IMR-90 (cell line): ENCODE measurements at regions not wholly inside any gene's neighbourhood (a gene's known extent, or its start where the extent isn't known, plus 50 kb on each side); places are given as distances from the start of the nearest gene placed in this dataset.

Experiments
- ATAC-seq: fragments of 200-7000 bp; cut with Tn5 transposase; 2 replicates; pipeline ENCODE4 v1.9.1; 2020; ENCODE audit warnings: low read depth, mild to moderate bottlenecking, moderate library complexity
- BruUV-seq: library from RNA; stranded (reverse); fragments of 400-500 nt; replicated peaks from 2 replicates; lab custom pipeline; 2021; lab: Mats Ljungman, UMichigan
- CTCF ChIA-PET: fragments of 300-600 bp; formaldehyde crosslinking; extraction: SDS; loops from one replicate; lab custom pipeline; 2021; ENCODE audit warnings: antibody characterized with exemption; lab: Yijun Ruan, JAX
- POLR2A ChIA-PET: fragments of 300-600 bp; sonication (Branson Sonifier 250); formaldehyde crosslinking; loops from one replicate; lab custom pipeline; 2022; ENCODE audit warnings: antibody characterized with exemption; ENCODE audit not compliant: unreplicated experiment; lab: Charles Lee
- DNase-seq: peaks from one replicate; pipeline ENCODE4 v3.0.0; 2013
- H2AFZ ChIP-seq: replicated peaks from 2 replicates; pipeline ENCODE3; 2013; ENCODE audit warnings: low read length, mild to moderate bottlenecking; ENCODE audit not compliant: poor library complexity
- H2AK5ac ChIP-seq: 2 replicates; pipeline ENCODE4 v1.6.1; 2013; ENCODE audit warnings: low read depth, low read length, inconsistent platforms
- H2AK9ac ChIP-seq: replicated peaks from 2 replicates; pipeline ENCODE3; 2013; ENCODE audit warnings: mild to moderate bottlenecking, low read depth, low read length, moderate library complexity; ENCODE audit not compliant: poor library complexity
- H2BK120ac ChIP-seq: 2 replicates; pipeline ENCODE4 v1.6.1; 2013; ENCODE audit warnings: low read depth, low read length, inconsistent platforms
- H2BK15ac ChIP-seq: 3 replicates; pipeline ENCODE4 v1.6.1; 2013; ENCODE audit warnings: low read depth, low read length, inconsistent platforms
- H2BK20ac ChIP-seq: 2 replicates; pipeline ENCODE4 v1.6.1; 2013; ENCODE audit warnings: low read depth, mild to moderate bottlenecking, inconsistent platforms, low read length, moderate library complexity
- H2BK5ac ChIP-seq: 2 replicates; pipeline ENCODE4 v1.6.1; 2013; ENCODE audit warnings: mild to moderate bottlenecking, low read depth, low read length, inconsistent platforms; ENCODE audit not compliant: poor library complexity, severe bottlenecking
- H3K14ac ChIP-seq: replicated peaks from 2 replicates; pipeline ENCODE4 v1.6.1; 2013; ENCODE audit warnings: low read depth, low read length, inconsistent platforms
- H3K18ac ChIP-seq: 2 replicates; pipeline ENCODE4 v1.6.1; 2013; ENCODE audit warnings: low read depth, low read length, control low read depth
- H3K23ac ChIP-seq: 2 replicates; pipeline ENCODE4 v1.6.1; 2013; ENCODE audit warnings: low read depth, low read length, inconsistent platforms
- H3K27ac ChIP-seq: 2 replicates; pipeline ENCODE4 v1.5.1; 2013; ENCODE audit warnings: mild to moderate bottlenecking, control low read depth, low read length; ENCODE audit not compliant: insufficient read depth
- H3K27me3 ChIP-seq: 2 replicates; pipeline ENCODE4 v1.6.1; 2013; ENCODE audit warnings: low read length; ENCODE audit not compliant: control insufficient read depth, insufficient read depth
- H3K36me3 ChIP-seq: 2 replicates; pipeline ENCODE4 v1.6.1; 2013; ENCODE audit warnings: low read length, mixed read lengths; ENCODE audit not compliant: control insufficient read depth, insufficient read depth
- H3K4ac ChIP-seq: 2 replicates; pipeline ENCODE4 v1.6.1; 2013; ENCODE audit warnings: low read depth, low read length, inconsistent platforms
- H3K4me1 ChIP-seq: 2 replicates; pipeline ENCODE4 v1.6.1; 2013; ENCODE audit warnings: low read length, mixed read lengths; ENCODE audit not compliant: control insufficient read depth, insufficient read depth
- H3K4me2 ChIP-seq: 2 replicates; pipeline ENCODE4 v1.6.1; 2013; ENCODE audit warnings: low read depth, mild to moderate bottlenecking, control low read depth, low read length, moderate library complexity
- H3K4me3 ChIP-seq: 2 replicates; pipeline ENCODE4 v1.5.1; 2013; ENCODE audit warnings: low read depth, mild to moderate bottlenecking, control low read depth, low read length, moderate library complexity; ENCODE audit not compliant: insufficient read depth
- H3K56ac ChIP-seq: 2 replicates; pipeline ENCODE4 v1.6.1; 2013; ENCODE audit warnings: low read length, inconsistent platforms; ENCODE audit not compliant: insufficient read depth; ENCODE audit errors: extremely low read depth
- H3K79me1 ChIP-seq, 2 experiments: 2 replicates each; pipeline ENCODE4 v1.6.1; 2013; ENCODE audit warnings: low read length in 2 of 2, inconsistent platforms in 1 of 2, low read depth in 1 of 2
- H3K9ac ChIP-seq: 2 replicates; pipeline ENCODE4 v1.6.1; 2013; ENCODE audit warnings: low read depth, low read length, control low read depth
- H3K9me1 ChIP-seq: 2 replicates; pipeline ENCODE4 v1.6.1; 2013; ENCODE audit warnings: low read length, inconsistent platforms; ENCODE audit not compliant: insufficient read depth
- H3K9me3 ChIP-seq: 2 replicates; pipeline ENCODE4 v1.6.1; 2013; ENCODE audit warnings: low read length; ENCODE audit not compliant: control insufficient read depth, insufficient read depth
- H4K20me1 ChIP-seq: 2 replicates; pipeline ENCODE4 v1.6.1; 2013; ENCODE audit warnings: low read length, inconsistent platforms; ENCODE audit not compliant: insufficient read depth
- H4K5ac ChIP-seq: 2 replicates; pipeline ENCODE4 v1.6.1; 2013; ENCODE audit warnings: mild to moderate bottlenecking, low read depth, low read length, control low read depth
- H4K8ac ChIP-seq, 2 experiments: 2 replicates each; pipeline ENCODE4 v1.6.1; 2013; ENCODE audit warnings: low read depth in 2 of 2, low read length in 2 of 2, control low read depth in 1 of 2, inconsistent platforms in 1 of 2
- H4K91ac ChIP-seq: 2 replicates; pipeline ENCODE4 v1.6.1; 2013; ENCODE audit warnings: low read depth, low read length, inconsistent platforms; ENCODE audit not compliant: insufficient read depth
- CHD1 ChIP-seq: IDR thresholded peaks from 2 replicates; pipeline ENCODE4 v1.6.1; 2012; ENCODE audit warnings: low read depth, low read length, improper control_type of control experiment
- MXI1 ChIP-seq: IDR thresholded peaks from 2 replicates; pipeline ENCODE4 v1.6.1; 2012; ENCODE audit warnings: low read depth, mild to moderate bottlenecking, low read length, moderate library complexity, borderline replicate concordance
- WGBS, 2 experiments: methylation state at CpG; one replicate each; pipeline versions ENCODE4 v1.1.5 to v1.1.7; 2013; ENCODE audit warnings: missing lambda C conversion rate in 2 of 2; ENCODE audit not compliant: insufficient read length in 1 of 2; ENCODE audit errors: extremely low coverage in 2 of 2; 5-methylcytosine and 5-hydroxymethylcytosine counted together
- dilution Hi-C: fragments of 300-500 bp; cut with HindIII; formaldehyde crosslinking; loops from one replicate; pipeline ENCODE4 v1.14.3; 2018; ENCODE audit warnings: low sequenced_read_pairs; ENCODE audit not compliant: unreplicated experiment
- in situ Hi-C: fragments of 300-500 bp; cut with MboI; formaldehyde crosslinking; loops from 3 replicates; pipeline ENCODE4 v1.14.3; 2019; ENCODE audit warnings: low sequenced_read_pairs, inconsistent platforms, mixed read lengths
- intact Hi-C: fragments of 100-400 bp; cut with micrococcal nuclease; formaldehyde crosslinking; loops from 2 replicates; pipeline ENCODE4 v1.10.0; 2022

DNA sequence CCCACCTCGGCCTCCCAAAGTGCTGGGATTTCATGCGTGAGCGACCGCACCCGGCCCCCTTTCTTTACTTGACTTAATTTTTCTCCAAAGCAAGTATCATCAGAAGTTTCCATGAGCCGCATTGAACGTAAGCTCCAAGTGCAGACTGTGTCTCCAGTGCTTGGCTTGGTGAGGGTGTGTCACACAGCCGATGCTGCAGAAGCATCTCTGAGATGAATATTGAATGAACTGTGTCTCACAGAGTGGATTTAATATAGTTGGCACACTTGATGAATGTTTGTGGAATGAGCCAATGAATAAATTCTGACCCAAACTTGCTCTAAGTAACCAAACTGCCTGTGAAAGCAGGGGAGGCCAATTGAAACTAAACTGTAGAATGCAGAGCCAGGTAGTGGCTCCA is 159.4 kb upstream of the KBTBD8 start:
- Histone ChIP-seq H2BK5ac (no peak overlapping the region), H2AFZ (no peak overlapping the region), H4K5ac (no peak overlapping the region), H3K18ac (no peak overlapping the region), H2AK9ac (no peak overlapping the region), H3K56ac (no peak overlapping the region), H2BK20ac (no peak overlapping the region), H2AK5ac (no peak overlapping the region), H3K36me3 (no peaks in the 10 kb centered on the region), H3K27me3 (no peaks in the 10 kb centered on the region; the same call in 1 of the 2 replicates), H3K23ac (no peak overlapping the region), H3K27ac (no peak overlapping the region), H4K8ac (no peak overlapping the region), H3K9me1 (no peaks in the 10 kb centered on the region), H3K9ac (no peak overlapping the region), H3K4me2 (no peak overlapping the region), H3K4me3 (no peak overlapping the region), H4K20me1 (no peaks in the 10 kb centered on the region), H3K4me1 (no peaks in the 10 kb centered on the region), H3K79me1 (no peaks in the 10 kb centered on the region), H2BK120ac (no peak overlapping the region), H3K14ac (no peak overlapping the region), H3K4ac (no peak overlapping the region), H2BK15ac (no peak overlapping the region), H4K91ac (no peak overlapping the region), H3K9me3 (peaks cover 2% of the 10 kb centered on the region; the same call in 1 of the 2 replicates)
- TF ChIP-seq MXI1 (no peak), CHD1 (no peak)
- ATAC-seq, result no peak
- ChIA-PET POLR2A (no interaction called here), CTCF (interaction anchor here (0.6 kb wide), 1 partner anchor 20 kb away, joined by 4 read pairs; no protein-coding TSS in a partner anchor)
- intact Hi-C loops, result no loop called here
- no CpG with 5 or more reads among the region's 8 CpGs for WGBS, 2 experiments
- dilution Hi-C loops, result no loop called here
- no peak for DNase-seq
- no TSS peak for BruUV-seq
- in situ Hi-C loops, result no loop called here
